HEK293T (cell line): ENCODE measurements at regions not wholly inside any gene's neighbourhood (a gene's known extent, or its start where the extent isn't known, plus 50 kb on each side); places are given as distances from the start of the nearest gene placed in this dataset.

ENCODE experiments used
- BHLHE40 ChIP-seq: fragments of 450-650 bp; IDR thresholded peaks from 2 replicates; pipeline ENCODE4 v1.6.1; 2016; ENCODE audit warnings: mild to moderate bottlenecking, moderate library complexity, borderline replicate concordance
- SP1 ChIP-seq: fragments of 450-650 bp; IDR thresholded peaks from 2 replicates; pipeline ENCODE4 v1.6.1; 2017
- TARDBP ChIP-seq: fragments of 450-650 bp; IDR thresholded peaks from 2 replicates; pipeline ENCODE4 v1.6.1; 2016

DNA sequence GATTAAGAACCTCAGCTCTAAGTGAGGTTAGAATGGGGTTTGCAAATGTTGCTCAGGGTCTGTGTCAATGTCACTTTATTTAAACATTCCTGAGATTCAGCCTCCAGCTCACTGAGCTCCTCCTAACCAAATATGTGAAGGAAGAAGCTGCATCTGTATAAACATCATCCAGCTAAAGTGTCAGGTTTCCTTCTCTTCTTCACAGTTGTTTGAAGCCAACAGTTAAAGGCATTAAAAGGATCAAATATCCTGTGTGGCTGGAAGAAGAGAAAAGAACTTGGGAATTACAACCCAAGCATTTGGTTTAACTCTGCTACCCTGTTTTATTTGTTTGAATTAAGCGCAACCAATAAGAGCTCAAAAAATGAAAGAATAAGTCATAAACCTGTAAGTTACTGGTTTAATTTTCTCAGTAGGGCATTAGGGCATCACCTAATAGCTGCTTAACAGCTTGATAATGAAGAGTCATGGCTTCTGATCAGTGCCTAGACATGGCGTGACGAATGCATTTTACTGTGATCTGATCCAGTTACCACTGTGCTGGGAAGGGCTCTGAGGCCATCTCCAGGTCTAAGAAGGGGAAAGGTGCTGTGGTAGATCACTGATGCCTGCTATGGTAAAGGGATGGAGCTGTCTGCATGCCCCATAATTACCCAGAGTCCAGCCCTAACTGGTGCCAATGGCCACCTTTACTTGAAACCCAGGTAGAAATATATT, 165.7 kb upstream of the TSC22D2 start:
- TF ChIP-seq BHLHE40 (no peak), SP1 (no peak), TARDBP (no peak)
